GM12872 (cell line): ENCODE measurements at regions not wholly inside any gene's neighbourhood (a gene's known extent, or its start where the extent isn't known, plus 50 kb on each side); places are given as distances from the start of the nearest gene placed in this dataset.

Experiments used
- CTCF ChIP-seq: IDR thresholded peaks from 3 replicates; pipeline ENCODE4 v1.5.1; 2011; ENCODE audit warnings: low read depth, mild to moderate bottlenecking, low read length, moderate library complexity; ENCODE audit not compliant: insufficient read depth

GRCh38 chr13:74043237-74043636, 91.0 kb downstream of the KLF12 start:
- no peak for TF ChIP-seq CTCF

- peak; percentile 68 for TF ChIP-seq CTCF
Observed at GRCh38 chr13:74040200-74040599, 94.0 kb downstream of the KLF12 start.

- no peak for TF ChIP-seq CTCF
Observed at GRCh38 chr13:74039667-74040066, 94.5 kb downstream of the KLF12 start.

GRCh38 chr13:74039154-74039553, 95.0 kb downstream of the KLF12 start:
- no peak for TF ChIP-seq CTCF

- no peak for TF ChIP-seq CTCF
Observed at GRCh38 chr13:74037762-74038161, 96.4 kb downstream of the KLF12 start.

GRCh38 chr13:74036373-74036772, 97.8 kb downstream of the KLF12 start:
- no peak for TF ChIP-seq CTCF

GRCh38 chr13:74035896-74036295, 98.3 kb downstream of the KLF12 start:
- no peak for TF ChIP-seq CTCF

GRCh38 chr13:74032325-74032724, 101.9 kb downstream of the KLF12 start:
- TF ChIP-seq CTCF, result no peak
